ENCODE measurements at regions not wholly inside any gene's neighbourhood (a gene's known extent, or its start where the extent isn't known, plus 50 kb on each side); places are given as distances from the start of the nearest gene placed in this dataset.
"Not testable (repeated sequence)": the region's sequence is repeated elsewhere in the genome, so short reads cannot be mapped to it uniquely, and the experiment has no call there.

- no peak for DNase-seq (ENCODE audit: low read depth)
These were observed 148.1 kb downstream of the TRIML1 start for GRCh38 chr4:188287169-188287894.

DNA sequence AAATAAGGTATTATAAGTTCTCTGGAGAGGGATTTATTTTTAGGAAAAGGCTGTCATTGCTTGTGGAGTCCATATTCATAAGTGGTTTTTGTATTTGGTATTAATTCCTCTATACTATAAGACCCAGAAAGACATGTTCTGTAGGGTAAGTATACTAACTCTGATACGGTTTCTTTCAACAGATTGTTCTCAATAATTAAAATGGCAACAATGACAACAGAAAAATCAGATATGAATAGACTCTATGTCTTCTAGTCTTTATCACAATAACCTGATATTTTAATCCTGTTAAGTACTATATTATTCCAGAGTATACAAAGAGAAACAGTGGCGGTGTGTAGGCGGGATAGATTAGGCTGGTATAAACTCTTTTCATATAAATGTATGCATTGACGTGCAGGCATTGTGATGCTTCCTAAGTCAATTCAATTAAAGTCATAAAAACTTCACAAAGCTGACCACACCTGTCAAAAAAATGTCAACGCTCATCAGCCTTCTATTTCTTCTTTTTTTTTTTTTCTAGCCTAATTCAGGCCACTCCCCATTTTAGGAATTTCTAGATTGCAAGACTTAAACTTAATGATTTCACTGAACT is 150.4 kb downstream of the TRIML1 start:
- no peak for DNase-seq (ENCODE audit: low read depth)

DNA sequence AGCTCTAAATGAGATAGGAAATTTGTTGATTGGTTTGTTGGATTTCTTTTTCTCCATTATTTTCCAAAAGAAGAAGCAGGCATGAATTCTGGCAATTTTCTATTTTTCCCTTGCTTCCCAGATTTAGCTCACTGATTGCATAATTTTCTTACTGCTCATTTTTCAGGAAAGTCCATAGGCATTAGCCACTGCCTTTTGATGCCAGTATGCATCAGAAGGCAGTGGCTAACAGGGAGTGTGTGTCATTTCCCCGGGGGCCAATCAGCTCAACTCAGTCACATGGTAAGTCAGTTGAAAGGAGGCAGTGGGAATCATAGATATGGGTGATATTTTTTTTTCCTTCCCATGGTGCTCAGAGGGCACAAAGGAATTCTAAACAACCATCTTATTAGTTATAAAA is 156.7 kb downstream of the TRIML1 start:
- no peak for DNase-seq (ENCODE audit: low read depth)

GRCh38 chr4:188296331-188296730 is 157.1 kb downstream of the TRIML1 start:
- no peak for DNase-seq (ENCODE audit: low read depth)

DNA sequence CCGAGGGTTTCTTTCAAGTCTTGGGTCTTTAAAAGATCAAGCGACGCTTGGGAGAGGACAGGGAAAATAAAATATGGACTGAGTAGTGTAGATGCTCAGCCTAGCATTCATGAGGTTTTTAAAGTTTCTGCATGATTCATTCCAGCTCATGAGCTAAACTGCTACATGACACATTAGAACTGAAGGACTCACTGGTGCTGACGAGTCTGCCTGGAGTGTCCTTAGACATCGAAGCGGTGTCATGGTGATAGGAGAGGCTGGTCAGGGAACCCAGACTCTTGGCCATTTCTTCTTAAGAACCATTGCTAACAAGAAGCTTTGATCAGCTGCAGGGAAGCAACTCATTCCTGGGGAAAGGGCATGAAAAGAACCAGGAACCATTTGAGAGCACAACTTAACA is 158.6 kb downstream of the TRIML1 start:
- DNase-seq (ENCODE audit: low read depth) = no peak

GRCh38 chr4:188299161-188299560 is 159.9 kb downstream of the TRIML1 start:
- DNase-seq (ENCODE audit: low read depth) = no peak

DNA sequence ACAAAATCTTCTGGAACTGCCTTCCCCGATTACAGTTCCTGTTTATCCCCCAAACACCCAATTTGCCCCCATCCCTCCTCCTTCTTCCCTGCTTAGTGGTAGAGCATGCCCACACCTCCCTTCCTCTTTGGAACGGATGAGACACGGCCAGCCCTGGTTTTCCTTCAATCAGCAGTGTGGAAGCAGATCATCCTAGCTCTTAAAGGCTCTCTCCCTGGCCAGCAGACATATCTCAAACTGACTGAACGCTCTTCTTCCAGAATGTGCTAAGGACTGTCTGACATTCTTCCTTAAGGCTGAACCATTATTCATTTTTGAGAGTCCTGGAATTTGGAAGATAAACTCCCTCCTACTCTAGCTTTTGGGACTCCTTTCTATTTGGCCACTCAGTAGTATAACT is 161.1 kb downstream of the TRIML1 start:
- no peak for DNase-seq (ENCODE audit: low read depth)

DNA sequence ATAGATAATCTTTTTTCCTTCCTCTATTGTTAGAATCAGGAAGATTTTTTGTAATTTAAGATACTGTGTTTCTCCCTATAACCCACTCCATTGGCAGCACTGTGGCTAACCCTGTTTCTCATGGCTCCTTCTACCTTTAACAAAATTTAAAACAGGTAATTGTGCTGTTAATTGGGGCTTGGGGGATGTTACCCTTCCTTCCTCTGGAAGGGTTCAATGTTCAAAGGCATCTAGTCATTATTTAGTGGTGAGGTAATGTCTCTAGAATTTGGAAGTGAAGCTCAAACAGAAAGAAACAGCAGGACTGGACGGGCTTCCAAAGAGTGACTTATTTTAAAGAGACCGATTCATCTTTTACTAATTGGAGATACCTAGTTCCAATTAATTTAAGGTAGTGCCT is 166.4 kb downstream of the TRIML1 start:
- DNase-seq (ENCODE audit: low read depth) = no peak

DNA sequence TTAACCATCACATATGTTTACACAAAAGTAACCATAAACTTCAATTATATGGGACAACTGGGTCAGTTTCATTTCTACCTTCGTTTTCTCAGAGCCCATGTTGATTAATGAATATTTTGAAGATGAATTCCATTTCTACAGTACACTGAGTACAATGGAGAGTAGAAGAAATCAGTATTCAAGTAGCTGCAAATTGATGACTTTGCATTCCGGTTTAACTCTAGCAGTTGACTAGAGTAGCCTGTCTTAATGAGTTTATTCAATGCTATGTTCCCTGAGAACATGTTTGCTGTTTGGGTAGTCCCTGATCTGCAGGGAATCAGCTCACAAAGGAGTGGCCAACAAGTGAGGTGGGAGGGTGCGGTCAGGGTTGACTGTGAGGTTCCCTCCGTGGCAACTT is 168.3 kb downstream of the TRIML1 start:
- DNase-seq (ENCODE audit: low read depth) = no peak

GRCh38 chr4:188308142-188308541 is 168.9 kb downstream of the TRIML1 start:
- DNase-seq (ENCODE audit: low read depth) = no peak

DNA sequence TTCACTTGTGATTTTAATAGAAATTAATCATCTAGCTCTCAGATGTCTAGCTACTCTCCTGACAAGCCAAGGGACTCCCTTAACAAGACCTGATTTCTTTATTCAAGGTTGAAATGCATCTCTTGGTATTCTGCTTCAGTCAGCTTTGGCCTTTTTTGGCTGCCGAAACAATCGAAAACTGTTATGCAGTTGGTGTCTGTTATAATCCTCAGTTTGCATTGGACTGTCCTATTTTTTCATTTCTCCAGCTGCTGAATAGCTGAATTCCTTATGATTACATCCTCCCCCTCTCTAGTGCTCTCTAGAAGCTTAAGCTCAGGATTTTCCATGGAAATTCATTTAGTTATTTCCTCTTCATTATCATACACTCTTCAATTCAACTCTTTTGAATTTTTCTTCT is 177.2 kb downstream of the TRIML1 start:
- no peak for DNase-seq (ENCODE audit: low read depth)

DNA sequence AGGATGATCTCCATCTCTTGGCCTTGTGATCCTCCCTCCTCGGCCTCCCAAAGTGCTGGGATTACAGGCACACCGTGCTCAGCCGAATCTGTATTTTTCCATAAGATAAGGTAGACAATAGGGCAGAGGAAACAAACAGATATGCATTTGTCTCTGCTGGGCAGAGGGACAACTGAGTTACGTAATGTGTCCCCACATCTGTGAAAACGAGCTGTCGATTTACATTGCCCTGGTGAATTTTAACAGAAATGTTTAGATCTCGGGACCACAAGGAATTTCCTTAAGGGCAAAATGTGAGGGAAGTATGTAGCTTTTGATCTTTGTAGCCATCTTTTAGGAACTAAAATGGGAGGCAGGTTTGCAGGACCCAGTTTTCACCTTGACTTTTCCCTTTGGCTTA is 189.7 kb downstream of the TRIML1 start:
- no peak for DNase-seq (ENCODE audit: low read depth)

- DNase-seq (ENCODE audit: low read depth) = no peak
These were observed 190.3 kb downstream of the TRIML1 start for GRCh38 chr4:188329521-188329920.

DNA sequence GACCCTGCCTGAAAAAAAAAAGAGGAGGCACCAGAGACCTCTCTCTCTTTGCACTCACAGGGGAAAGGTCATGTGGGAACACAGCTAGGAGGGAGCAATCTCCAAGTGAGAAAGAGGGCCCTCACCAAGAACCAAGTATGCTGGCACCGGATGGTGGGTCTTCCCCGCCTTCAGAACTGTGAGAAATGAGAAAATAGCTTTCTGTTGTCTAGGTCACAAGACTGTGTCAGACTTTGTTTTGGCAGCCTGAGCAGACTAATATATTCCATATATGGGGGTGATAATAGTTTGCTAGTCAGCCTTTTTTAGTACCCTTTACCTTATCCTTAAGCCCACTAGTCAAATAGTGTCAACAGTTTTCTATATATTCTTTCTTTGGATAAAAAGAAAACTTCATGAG is 193.0 kb downstream of the TRIML1 start:
- DNase-seq (ENCODE audit: low read depth) = no peak

- DNase-seq (ENCODE audit: low read depth) = no peak
These were observed 197.7 kb downstream of the TRIML1 start for GRCh38 chr4:188336891-188337290.

DNA sequence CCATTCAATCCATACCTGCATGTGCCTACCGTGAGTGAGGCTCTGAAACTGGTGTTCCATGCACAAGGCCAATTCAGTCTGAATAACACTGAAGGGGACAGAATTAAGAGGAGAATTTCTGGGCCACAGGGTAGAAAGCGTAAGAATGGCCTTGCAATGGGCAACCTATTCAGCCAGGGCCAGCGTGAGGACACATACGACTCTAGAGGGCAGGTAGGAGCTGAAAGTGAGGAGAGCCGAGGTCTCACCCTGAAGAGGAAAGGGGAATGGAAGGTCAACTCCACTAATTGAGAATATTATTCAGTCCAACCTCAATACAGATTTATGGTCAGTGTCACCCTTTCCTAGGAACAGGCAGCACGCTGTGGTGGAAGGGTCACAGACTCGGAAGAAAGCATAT is 202.2 kb downstream of the TRIML1 start:
- no peak for DNase-seq (ENCODE audit: low read depth)

DNA sequence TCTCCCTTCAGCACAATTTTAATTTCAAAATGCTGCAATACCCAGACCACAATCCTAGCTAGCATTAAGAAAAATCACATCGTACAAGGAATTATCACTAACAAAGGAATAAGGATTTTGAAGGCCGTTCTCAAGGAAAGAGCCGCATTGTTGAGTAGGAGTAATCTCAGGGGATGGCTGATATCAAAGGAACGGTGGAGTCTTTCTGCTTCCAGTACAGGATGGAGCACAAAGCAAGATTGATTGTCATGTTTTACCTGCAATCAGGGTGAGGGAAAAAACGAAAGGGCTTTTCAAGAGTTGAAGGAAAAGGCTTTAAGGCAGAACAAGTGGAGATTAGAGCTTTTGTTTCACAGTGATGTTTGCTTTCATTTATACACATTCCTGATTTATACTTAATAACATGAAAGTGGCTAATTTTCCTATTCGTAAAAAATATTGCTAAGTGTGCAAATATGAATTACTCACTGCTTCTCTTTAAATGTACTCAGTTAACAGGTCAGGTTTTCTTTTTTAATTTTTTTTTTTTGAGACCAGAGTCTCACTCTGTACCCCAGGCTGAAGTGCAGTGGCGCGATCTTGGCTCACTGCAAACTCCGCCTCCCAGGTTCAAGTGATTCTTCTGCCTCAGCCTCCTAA is 207.0 kb downstream of the TRIML1 start:
- DNase-seq (ENCODE audit: low read depth) = no peak

- DNase-seq (ENCODE audit: low read depth) = no peak
These were observed 208.1 kb downstream of the TRIML1 start for GRCh38 chr4:188347339-188347738.

- DNase-seq (ENCODE audit: low read depth) = not testable (repeated sequence)
These were observed 210.3 kb downstream of the TRIML1 start for GRCh38 chr4:188349569-188349968.

- DNase-seq (ENCODE audit: low read depth) = no peak
These were observed 224.0 kb downstream of the TRIML1 start for GRCh38 chr4:188363196-188363595.

DNA sequence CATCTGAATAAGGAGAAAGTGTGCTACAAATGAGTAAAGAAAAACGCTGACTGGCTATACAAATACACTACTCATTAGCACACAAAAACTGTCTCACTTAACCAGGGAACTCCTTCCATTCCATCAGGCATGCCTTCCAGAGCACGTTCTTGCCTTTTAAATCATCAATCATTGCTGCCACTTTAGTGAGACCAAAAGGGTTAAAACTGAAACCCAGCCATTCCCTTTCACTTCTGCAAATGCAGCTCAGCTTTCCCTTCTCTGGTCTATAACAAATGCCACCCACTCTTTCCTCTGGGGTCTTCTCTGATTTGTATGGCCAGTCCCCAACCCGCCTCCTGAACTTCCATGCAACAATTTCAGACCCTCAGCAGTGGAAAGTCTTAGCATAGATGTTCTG is 231.5 kb downstream of the TRIML1 start:
- no peak for DNase-seq (ENCODE audit: low read depth)

GRCh38 chr4:188372058-188372457 is 232.8 kb downstream of the TRIML1 start:
- no peak for DNase-seq (ENCODE audit: low read depth)

DNA sequence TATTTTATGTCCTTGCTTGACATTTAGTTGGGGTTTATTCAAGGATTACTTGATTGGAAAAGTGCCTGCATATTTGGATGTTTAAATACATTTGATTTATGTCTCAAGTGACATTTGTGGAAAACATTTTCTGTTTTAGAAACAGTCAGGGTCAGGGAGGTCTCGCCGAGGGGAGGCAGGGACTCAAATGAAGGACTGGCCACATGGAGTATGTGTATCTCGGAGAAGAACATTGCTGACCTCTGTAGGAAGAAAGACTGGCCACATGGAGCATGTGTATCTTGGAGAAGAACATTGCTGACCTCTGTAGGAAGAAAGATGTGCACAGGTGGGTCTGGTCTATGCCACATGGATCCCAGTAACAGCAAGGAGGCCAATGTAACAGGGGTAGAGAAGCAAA is 233.6 kb downstream of the TRIML1 start:
- no peak for DNase-seq (ENCODE audit: low read depth)

DNA sequence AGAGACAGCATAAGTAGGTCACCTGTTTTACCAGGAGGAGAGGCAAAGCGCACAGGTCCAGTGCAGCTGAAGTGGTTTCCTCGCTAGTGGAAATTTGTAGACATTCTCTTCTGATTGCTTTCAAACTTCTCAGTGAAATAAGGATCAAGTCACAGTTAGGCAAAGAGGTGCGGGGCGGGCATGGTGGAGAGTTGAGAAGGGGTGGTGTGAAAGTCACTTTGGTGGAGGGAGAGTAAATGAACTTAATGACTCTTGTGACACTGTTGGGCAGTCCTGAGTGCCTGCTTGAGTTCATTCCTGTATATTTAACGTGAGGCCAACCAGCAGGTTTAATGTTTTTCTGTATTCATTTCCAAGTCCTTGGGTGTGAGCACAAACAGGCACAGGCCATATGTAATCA is 235.6 kb downstream of the TRIML1 start:
- DNase-seq (ENCODE audit: low read depth) = no peak

All from activated T-helper 9 cell treated with anti-CD3 and anti-CD28 coated beads, Interleukin-2, amount 50 U/mL, for 16 hours (primary cell).